ENCODE measurements at regions not wholly inside any gene's neighbourhood (a gene's known extent, or its start where the extent isn't known, plus 50 kb on each side); places are given as distances from the start of the nearest gene placed in this dataset.

- Histone ChIP-seq H3K36me3 (ENCODE audit: insufficient read depth, low read length) (no peaks in the 10 kb centered on the region), H2AFZ (ENCODE audit: low read length) (no peak overlapping the region), H4K20me1 (ENCODE audit: insufficient read depth, low read length) (no peaks in the 10 kb centered on the region), H3K4me2 (ENCODE audit: low read length) (no peak overlapping the region), H3K9me3 (ENCODE audit: low read length) (no peaks in the 10 kb centered on the region), H3K4me1 (ENCODE audit: insufficient read depth, low read length, poor library complexity, severe bottlenecking) (no peaks in the 10 kb centered on the region), H3K9me2 (ENCODE audit: insufficient read depth, low read length) (no peaks in the 10 kb centered on the region), H3K79me2 (ENCODE audit: insufficient read depth, low read depth, low read length) (no peaks in the 10 kb centered on the region), H3K27ac (ENCODE audit: low read depth, low read length, poor library complexity, severe bottlenecking) (no peak overlapping the region), H3K4me3 (ENCODE audit: low read depth, low read length, poor library complexity, severe bottlenecking) (no peak overlapping the region)
- DNase-seq (ENCODE audit: low spot score), result no peak
- no TSS peak for BruUV-seq (replicated peaks)
- POLR2A ChIA-PET, result no interaction called here
- CTCF ChIA-PET (ENCODE audit: unreplicated experiment), result no interaction called here
- no peak for TF ChIP-seq EZH2phosphoT487 (IDR thresholded peaks at IDR 0.05; ENCODE audit: borderline replicate concordance, low read depth, low read length)
- TF ChIP-seq CTCF (conservative IDR thresholded peaks at IDR 0.05; ENCODE audit: low read length), result no peak
- intact Hi-C loops (cut with micrococcal nuclease; ENCODE audit: unreplicated experiment), result no loop called here
These were observed 623.0 kb downstream of the NTRK3 start for GRCh38 chr15:87633525-87633924.

- Histone ChIP-seq H2AFZ (ENCODE audit: low read length) (no peak overlapping the region), H3K4me2 (ENCODE audit: low read length) (no peak overlapping the region), H3K27ac (ENCODE audit: low read depth, low read length, poor library complexity, severe bottlenecking) (no peak overlapping the region), H3K79me2 (ENCODE audit: insufficient read depth, low read depth, low read length) (no peaks in the 10 kb centered on the region), H4K20me1 (ENCODE audit: insufficient read depth, low read length) (no peaks in the 10 kb centered on the region), H3K9me2 (ENCODE audit: insufficient read depth, low read length) (no peaks in the 10 kb centered on the region), H3K9me3 (ENCODE audit: low read length) (no peaks in the 10 kb centered on the region), H3K4me1 (ENCODE audit: insufficient read depth, low read length, poor library complexity, severe bottlenecking) (no peaks in the 10 kb centered on the region), H3K36me3 (ENCODE audit: insufficient read depth, low read length) (no peaks in the 10 kb centered on the region), H3K4me3 (ENCODE audit: low read depth, low read length, poor library complexity, severe bottlenecking) (no peak overlapping the region)
- no TSS peak for BruUV-seq (replicated peaks)
- DNase-seq (ENCODE audit: low spot score), result no peak
- intact Hi-C loops (cut with micrococcal nuclease; ENCODE audit: unreplicated experiment), result no loop called here
- TF ChIP-seq CTCF (conservative IDR thresholded peaks at IDR 0.05; ENCODE audit: low read length) (no peak), EZH2phosphoT487 (IDR thresholded peaks at IDR 0.05; ENCODE audit: borderline replicate concordance, low read depth, low read length) (no peak)
- POLR2A ChIA-PET, result no interaction called here
- CTCF ChIA-PET (ENCODE audit: unreplicated experiment), result no interaction called here
These were observed 624.2 kb downstream of the NTRK3 start for GRCh38 chr15:87632364-87632763.

- BruUV-seq (replicated peaks), result no TSS peak
- Histone ChIP-seq H4K20me1 (ENCODE audit: insufficient read depth, low read length) (no peaks in the 10 kb centered on the region), H3K4me1 (ENCODE audit: insufficient read depth, low read length, poor library complexity, severe bottlenecking) (no peaks in the 10 kb centered on the region), H3K4me2 (ENCODE audit: low read length) (no peak overlapping the region), H2AFZ (ENCODE audit: low read length) (no peak overlapping the region), H3K36me3 (ENCODE audit: insufficient read depth, low read length) (no peaks in the 10 kb centered on the region), H3K9me3 (ENCODE audit: low read length) (no peaks in the 10 kb centered on the region), H3K27ac (ENCODE audit: low read depth, low read length, poor library complexity, severe bottlenecking) (no peak overlapping the region), H3K4me3 (ENCODE audit: low read depth, low read length, poor library complexity, severe bottlenecking) (no peak overlapping the region), H3K9me2 (ENCODE audit: insufficient read depth, low read length) (no peaks in the 10 kb centered on the region), H3K79me2 (ENCODE audit: insufficient read depth, low read depth, low read length) (no peaks in the 10 kb centered on the region)
- DNase-seq (ENCODE audit: low spot score), result no peak
- CTCF ChIA-PET (ENCODE audit: unreplicated experiment), result no interaction called here
- TF ChIP-seq EZH2phosphoT487 (IDR thresholded peaks at IDR 0.05; ENCODE audit: borderline replicate concordance, low read depth, low read length), result no peak
- TF ChIP-seq CTCF (conservative IDR thresholded peaks at IDR 0.05; ENCODE audit: low read length), result no peak
- POLR2A ChIA-PET, result no interaction called here
- intact Hi-C loops (cut with micrococcal nuclease; ENCODE audit: unreplicated experiment), result no loop called here
These were observed 624.8 kb downstream of the NTRK3 start for GRCh38 chr15:87631775-87632174.

All from OCI-LY7 (cell line).